Thyroid gland (tissue), 4 donors: ENCODE measurements at regions not wholly inside any gene's neighbourhood (a gene's known extent, or its start where the extent isn't known, plus 50 kb on each side); places are given as distances from the start of the nearest gene placed in this dataset.

Experiments
- DNase-seq, 2 donors: peaks; one replicate each; pipeline ENCODE4 v3.0.0-alpha.2; 2019
- H3K27ac ChIP-seq, 3 donors: fragments of 200-600 bp; sonication (generic); 1 replicate in 2 of 3; 2 replicates in 1 of 3; pipeline ENCODE4 v1.5.1; 2016 to 2019; ENCODE audit warnings: mild to moderate bottlenecking in 1 of 3, moderate library complexity in 1 of 3
- H3K27me3 ChIP-seq: fragments of 200-600 bp; sonication (generic); one replicate; pipeline ENCODE4 v1.5.1; 2019
- H3K36me3 ChIP-seq, 2 donors: fragments of 200-600 bp; sonication (generic); one replicate each; pipeline ENCODE4 v1.5.1; 2016 to 2019
- H3K4me1 ChIP-seq, 2 donors: fragments of 200-600 bp; sonication (generic); one replicate each; pipeline ENCODE4 v1.5.1; 2017 to 2019
- H3K4me3 ChIP-seq, 3 donors: fragments of 200-600 bp; sonication (generic); replicated peaks in 1 of 3; 1 replicate in 2 of 3; 2 replicates in 1 of 3; pipeline ENCODE4 v1.5.1; 2016; ENCODE audit warnings: mild to moderate bottlenecking in 1 of 3
- H3K9me3 ChIP-seq: fragments of 200-600 bp; sonication (generic); one replicate; pipeline ENCODE4 v1.5.1; 2017
- CTCF ChIP-seq, 6 experiments: fragments of 200-600 bp in 3 of 6; fragments of 450-650 bp in 3 of 6; sonication (generic) in 3 of 6; IDR thresholded peaks; one replicate each; pipeline ENCODE4 v1.5.1; 2016 to 2019; ENCODE audit warnings: antibody characterized with exemption in 6 of 6, mild to moderate bottlenecking in 2 of 6, inconsistent platforms in 1 of 6, moderate library complexity in 1 of 6
- POLR2A ChIP-seq, 2 donors: fragments of 450-650 bp; IDR thresholded peaks; one replicate each; pipeline ENCODE4 v1.6.1; 2017; ENCODE audit warnings: antibody characterized with exemption in 2 of 2, mild to moderate bottlenecking in 2 of 2, moderate library complexity in 1 of 2
- WGBS, 2 donors: methylation state at CpG; one replicate each; pipeline ENCODE4 v1.1.5; 2017; 5-methylcytosine and 5-hydroxymethylcytosine counted together
- intact Hi-C: fragments of 100-400 bp; cut with DNase I; formaldehyde crosslinking; loops from one replicate; pipeline ENCODE4 v1.15.1; 2023

- H3K36me3 ChIP-seq: no peaks in the 10 kb centered on the region
- no peak for DNase-seq
- no peak overlapping the region for H3K27ac ChIP-seq
- H3K4me3 ChIP-seq: no peak overlapping the region
- no peak for TF ChIP-seq CTCF (IDR thresholded peaks at IDR 0.05)
- no peak for TF ChIP-seq POLR2A (IDR thresholded peaks at IDR 0.05)
- intact Hi-C loops: no loop called here
- no peaks in the 10 kb centered on the region for H3K9me3 ChIP-seq
- no peaks in the 10 kb centered on the region for H3K27me3 ChIP-seq
- no peaks in the 10 kb centered on the region for H3K4me1 ChIP-seq
- WGBS, 2 donors: 65 to 68% methylated on average over 1 of the region's 1 CpG
Observed at GRCh38 chr21:23045955-23046354, 2047.7 kb downstream of the NCAM2 start.

- Histone ChIP-seq H3K27ac (no peak overlapping the region), H3K4me3 (no peak overlapping the region), H3K36me3 (no peaks in the 10 kb centered on the region), H3K27me3 (no peaks in the 10 kb centered on the region), H3K4me1 (no peaks in the 10 kb centered on the region), H3K9me3 (no peaks in the 10 kb centered on the region)
- TF ChIP-seq CTCF (IDR thresholded peaks at IDR 0.05): no peak
- TF ChIP-seq POLR2A (IDR thresholded peaks at IDR 0.05): no peak
- 0% methylated on average over 2 of the region's 2 CpGs for WGBS, 2 donors
- DNase-seq: no peak
- intact Hi-C loops: no loop called here
Observed at GRCh38 chr21:23067672-23068071, 2069.5 kb downstream of the NCAM2 start.

GRCh38 chr21:23083242-23083641, 2085.0 kb downstream of the NCAM2 start:
- no peak overlapping the region for H3K27ac ChIP-seq
- H3K4me1 ChIP-seq: no peaks in the 10 kb centered on the region
- WGBS, 2 donors: 67 to 88% methylated on average over 2 of the region's 2 CpGs
- DNase-seq: no peak
- intact Hi-C loops: no loop called here
- no peaks in the 10 kb centered on the region for H3K36me3 ChIP-seq
- TF ChIP-seq POLR2A (IDR thresholded peaks at IDR 0.05) (no peak), CTCF (IDR thresholded peaks at IDR 0.05) (no peak)
- H3K27me3 ChIP-seq: no peaks in the 10 kb centered on the region
- H3K4me3 ChIP-seq: no peak overlapping the region
- no peaks in the 10 kb centered on the region for H3K9me3 ChIP-seq

- no peaks in the 10 kb centered on the region for H3K9me3 ChIP-seq
- no peak for DNase-seq
- no peak overlapping the region for H3K27ac ChIP-seq
- H3K27me3 ChIP-seq: no peaks in the 10 kb centered on the region
- intact Hi-C loops: no loop called here
- H3K4me3 ChIP-seq: no peak overlapping the region
- no peaks in the 10 kb centered on the region for H3K4me1 ChIP-seq
- WGBS, 2 donors: 71 to 78% methylated on average over 2 of the region's 2 CpGs
- H3K36me3 ChIP-seq: no peaks in the 10 kb centered on the region
- TF ChIP-seq POLR2A (IDR thresholded peaks at IDR 0.05): no peak
- TF ChIP-seq CTCF (IDR thresholded peaks at IDR 0.05): no peak
Observed at GRCh38 chr21:23093259-23093658, 2095.1 kb downstream of the NCAM2 start.

- no peak for TF ChIP-seq CTCF (IDR thresholded peaks at IDR 0.05)
- no peak for TF ChIP-seq POLR2A (IDR thresholded peaks at IDR 0.05)
- Histone ChIP-seq H3K27me3 (no peaks in the 10 kb centered on the region), H3K4me3 (no peak overlapping the region), H3K27ac (no peak overlapping the region), H3K9me3 (no peaks in the 10 kb centered on the region), H3K4me1 (no peaks in the 10 kb centered on the region), H3K36me3 (no peaks in the 10 kb centered on the region)
- DNase-seq: no peak
- intact Hi-C loops: no loop called here
Observed at GRCh38 chr21:23099185-23099584, 2101.0 kb downstream of the NCAM2 start.
